HEK293T (cell line): ENCODE measurements at regions not wholly inside any gene's neighbourhood (a gene's known extent, or its start where the extent isn't known, plus 50 kb on each side); places are given as distances from the start of the nearest gene placed in this dataset.

Experiments
- ARNT ChIP-seq: fragments of 450-650 bp; IDR thresholded peaks from 2 replicates; pipeline ENCODE4 v1.6.1; 2017; ENCODE audit warnings: mild to moderate bottlenecking
- BHLHE40 ChIP-seq: fragments of 450-650 bp; IDR thresholded peaks from 2 replicates; pipeline ENCODE4 v1.6.1; 2016; ENCODE audit warnings: mild to moderate bottlenecking, moderate library complexity, borderline replicate concordance
- CTBP1 ChIP-seq: fragments of 450-650 bp; IDR thresholded peaks from 2 replicates; pipeline ENCODE4 v1.6.1; 2016; ENCODE audit warnings: borderline replicate concordance
- ELF4 ChIP-seq: fragments of 450-650 bp; IDR thresholded peaks from 2 replicates; pipeline ENCODE4 v1.6.1; 2017; ENCODE audit warnings: antibody characterized with exemption
- FOXA1 ChIP-seq: fragments of 450-650 bp; IDR thresholded peaks from 2 replicates; pipeline ENCODE4 v1.6.1; 2016; ENCODE audit warnings: mild to moderate bottlenecking
- FOXM1 ChIP-seq: fragments of 450-650 bp; IDR thresholded peaks from 2 replicates; pipeline ENCODE4 v1.6.1; 2017; ENCODE audit warnings: mild to moderate bottlenecking, borderline replicate concordance
- L3MBTL2 ChIP-seq: fragments of 450-650 bp; conservative IDR thresholded peaks from 2 replicates; pipeline ENCODE4 v1.6.1; 2016; ENCODE audit warnings: mild to moderate bottlenecking
- LEF1 ChIP-seq: fragments of 450-650 bp; IDR thresholded peaks from 2 replicates; pipeline ENCODE4 v1.6.1; 2017; ENCODE audit warnings: mild to moderate bottlenecking, borderline replicate concordance
- NFRKB ChIP-seq: fragments of 450-650 bp; IDR thresholded peaks from 2 replicates; pipeline ENCODE4 v1.6.1; 2016; ENCODE audit warnings: mild to moderate bottlenecking, moderate library complexity
- SP1 ChIP-seq: fragments of 450-650 bp; IDR thresholded peaks from 2 replicates; pipeline ENCODE4 v1.6.1; 2017
- SUZ12 ChIP-seq: fragments of 450-650 bp; IDR thresholded peaks from 2 replicates; pipeline ENCODE4 v1.6.1; 2016; ENCODE audit warnings: mild to moderate bottlenecking
- TARDBP ChIP-seq: fragments of 450-650 bp; IDR thresholded peaks from 2 replicates; pipeline ENCODE4 v1.6.1; 2016
- ZNF384 ChIP-seq: fragments of 450-650 bp; IDR thresholded peaks from 2 replicates; pipeline ENCODE4 v1.6.1; 2016
- TF ChIP-seq, protein P1 (sequence below): fragments of 450-650 bp; IDR thresholded peaks from 2 replicates; pipeline ENCODE4 v1.6.1; 2016

DNA sequence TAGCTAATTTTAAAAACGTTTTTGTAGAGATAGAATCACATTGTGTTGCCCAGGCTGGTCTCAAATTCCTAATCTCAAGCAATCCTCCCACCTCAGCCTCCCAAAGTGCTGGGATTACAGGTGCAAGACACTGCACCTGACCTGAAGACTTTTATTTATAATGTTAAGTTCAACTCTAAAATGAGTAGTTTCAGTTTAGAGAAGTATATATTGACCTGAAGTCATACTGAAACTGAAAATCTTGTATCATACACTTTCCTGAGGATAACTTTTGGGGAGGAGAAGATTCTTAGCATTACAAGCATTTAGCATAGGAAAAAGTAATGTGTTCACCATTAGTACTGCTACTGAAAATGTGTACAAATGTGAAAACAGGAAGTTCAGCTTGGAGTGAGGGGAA, 249.3 kb downstream of the CASP12 start:
- TF ChIP-seq CTBP1 (no peak), BHLHE40 (no peak), TARDBP (no peak), LEF1 (no peak), ARNT (no peak), ELF4 (no peak), FOXM1 (no peak), SUZ12 (no peak), NFRKB (no peak), L3MBTL2 (no peak), FOXA1 (no peak), SP1 (no peak), ZNF384 (no peak)
- TF ChIP-seq, protein P1, sequence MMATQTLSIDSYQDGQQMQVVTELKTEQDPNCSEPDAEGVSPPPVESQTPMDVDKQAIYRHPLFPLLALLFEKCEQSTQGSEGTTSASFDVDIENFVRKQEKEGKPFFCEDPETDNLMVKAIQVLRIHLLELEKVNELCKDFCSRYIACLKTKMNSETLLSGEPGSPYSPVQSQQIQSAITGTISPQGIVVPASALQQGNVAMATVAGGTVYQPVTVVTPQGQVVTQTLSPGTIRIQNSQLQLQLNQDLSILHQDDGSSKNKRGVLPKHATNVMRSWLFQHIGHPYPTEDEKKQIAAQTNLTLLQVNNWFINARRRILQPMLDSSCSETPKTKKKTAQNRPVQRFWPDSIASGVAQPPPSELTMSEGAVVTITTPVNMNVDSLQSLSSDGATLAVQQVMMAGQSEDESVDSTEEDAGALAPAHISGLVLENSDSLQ = no peak
